ENCODE measurements at regions not wholly inside any gene's neighbourhood (a gene's known extent, or its start where the extent isn't known, plus 50 kb on each side); places are given as distances from the start of the nearest gene placed in this dataset.

- no peak for TF ChIP-seq POLR2A (IDR thresholded peaks at IDR 0.05; ENCODE audit: low read depth, low read length)
- TF ChIP-seq CTCF (IDR thresholded peaks at IDR 0.05; ENCODE audit: extremely low read depth in 1 of 2, insufficient read depth in 1 of 2, low read depth in 1 of 2, low read length in 2 of 2) = no peak
- no peak for TF ChIP-seq POLR2AphosphoS5 (IDR thresholded peaks at IDR 0.05; ENCODE audit: insufficient read depth, low read depth, low read length)
Observed at GRCh38 chr6:40825102-40825501, 213.9 kb downstream of the UNC5CL start.
